Lung (tissue), 11 donors: ENCODE measurements at regions not wholly inside any gene's neighbourhood (a gene's known extent, or its start where the extent isn't known, plus 50 kb on each side); places are given as distances from the start of the nearest gene placed in this dataset.

Source experiments
- ATAC-seq: fragments of 200-7000 bp; cut with Tn5 transposase; one replicate; pipeline ENCODE4 v1.9.1; 2020; ENCODE audit warnings: moderate number of reproducible peaks; ENCODE audit not compliant: insufficient read depth, low FRiP score
- DNase-seq, 3 donors: peaks; one replicate each; pipeline ENCODE4 v3.0.0-alpha.2; 2013 to 2017
- H3K27ac ChIP-seq, 2 donors: one replicate each; pipeline ENCODE4 v1.5.1; 2013; ENCODE audit warnings: mild to moderate bottlenecking in 2 of 2, moderate library complexity in 2 of 2, control low read depth in 1 of 2, inconsistent platforms in 1 of 2, low read depth in 1 of 2, low read length in 1 of 2
- H3K27me3 ChIP-seq, 3 donors: one replicate each; pipeline ENCODE4 v1.5.1; 2013; ENCODE audit warnings: low read length in 2 of 3; ENCODE audit not compliant: control insufficient read depth in 3 of 3, insufficient read depth in 3 of 3
- H3K36me3 ChIP-seq, 4 donors: one replicate each; pipeline ENCODE4 v1.5.1; 2013; ENCODE audit warnings: low read length in 4 of 4, mild to moderate bottlenecking in 1 of 4, moderate library complexity in 1 of 4; ENCODE audit not compliant: control insufficient read depth in 4 of 4, insufficient read depth in 4 of 4
- H3K4me1 ChIP-seq, 5 donors: one replicate each; pipeline ENCODE4 v1.5.1; 2013; ENCODE audit warnings: low read length in 5 of 5, mild to moderate bottlenecking in 2 of 5, moderate library complexity in 1 of 5; ENCODE audit not compliant: control insufficient read depth in 5 of 5, insufficient read depth in 5 of 5
- H3K4me3 ChIP-seq: one replicate; pipeline ENCODE4 v1.5.1; 2013; ENCODE audit warnings: mild to moderate bottlenecking, control low read depth, moderate library complexity
- H3K9ac ChIP-seq, 2 donors: one replicate each; pipeline ENCODE4 v1.5.1; 2013; ENCODE audit warnings: low read length in 2 of 2, control low read depth in 1 of 2; ENCODE audit not compliant: insufficient read depth in 1 of 2
- H3K9me3 ChIP-seq, 4 donors: one replicate each; pipeline ENCODE4 v1.5.1; 2013; ENCODE audit warnings: low read length in 3 of 4, mild to moderate bottlenecking in 1 of 4, moderate library complexity in 1 of 4; ENCODE audit not compliant: control insufficient read depth in 4 of 4, insufficient read depth in 3 of 4
- WGBS, 2 donors: extraction: QIAGEN DNeasy Blood & Tissue Kit; methylation state at CpG; one replicate each; pipeline ENCODE4 v1.1.7; 2013; 5-methylcytosine and 5-hydroxymethylcytosine counted together
- TF ChIP-seq, protein P1 (sequence below): IDR thresholded peaks from 2 replicates; pipeline ENCODE4 v1.5.1; 2012; ENCODE audit warnings: mild to moderate bottlenecking; ENCODE audit errors: control extremely low read depth, extremely low read depth
- donor health status: control.
- donor health status: control.
- donor health status: Bipolar disorder and iron deficiency.
- donor health status: healthy.
- donor health status: DM: yes; HTN: yes; CAD: no.

DNA sequence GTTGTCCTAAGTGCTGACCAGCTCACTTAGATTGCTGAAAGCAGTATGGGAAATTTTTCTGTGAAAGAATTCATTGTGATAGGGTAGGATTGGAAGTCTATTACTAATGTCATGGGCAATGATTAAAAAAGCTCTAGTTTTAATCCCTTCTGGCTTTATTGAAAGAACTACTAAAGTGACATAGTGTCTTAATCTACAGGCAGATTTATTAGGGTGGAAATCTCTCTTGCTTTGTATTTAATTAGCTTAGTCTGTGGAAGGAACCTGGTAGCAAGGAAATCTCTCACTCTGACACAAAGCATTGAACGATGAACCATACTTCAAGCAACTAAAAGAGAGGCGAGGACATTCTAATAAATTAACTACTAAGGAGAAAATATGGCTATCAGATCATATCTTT lies 1029.2 kb upstream of the PCDH20 start:
- no peaks in the 10 kb centered on the region for H3K4me1 ChIP-seq
- TF ChIP-seq, protein P1, sequence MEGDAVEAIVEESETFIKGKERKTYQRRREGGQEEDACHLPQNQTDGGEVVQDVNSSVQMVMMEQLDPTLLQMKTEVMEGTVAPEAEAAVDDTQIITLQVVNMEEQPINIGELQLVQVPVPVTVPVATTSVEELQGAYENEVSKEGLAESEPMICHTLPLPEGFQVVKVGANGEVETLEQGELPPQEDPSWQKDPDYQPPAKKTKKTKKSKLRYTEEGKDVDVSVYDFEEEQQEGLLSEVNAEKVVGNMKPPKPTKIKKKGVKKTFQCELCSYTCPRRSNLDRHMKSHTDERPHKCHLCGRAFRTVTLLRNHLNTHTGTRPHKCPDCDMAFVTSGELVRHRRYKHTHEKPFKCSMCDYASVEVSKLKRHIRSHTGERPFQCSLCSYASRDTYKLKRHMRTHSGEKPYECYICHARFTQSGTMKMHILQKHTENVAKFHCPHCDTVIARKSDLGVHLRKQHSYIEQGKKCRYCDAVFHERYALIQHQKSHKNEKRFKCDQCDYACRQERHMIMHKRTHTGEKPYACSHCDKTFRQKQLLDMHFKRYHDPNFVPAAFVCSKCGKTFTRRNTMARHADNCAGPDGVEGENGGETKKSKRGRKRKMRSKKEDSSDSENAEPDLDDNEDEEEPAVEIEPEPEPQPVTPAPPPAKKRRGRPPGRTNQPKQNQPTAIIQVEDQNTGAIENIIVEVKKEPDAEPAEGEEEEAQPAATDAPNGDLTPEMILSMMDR: no peak

DNA sequence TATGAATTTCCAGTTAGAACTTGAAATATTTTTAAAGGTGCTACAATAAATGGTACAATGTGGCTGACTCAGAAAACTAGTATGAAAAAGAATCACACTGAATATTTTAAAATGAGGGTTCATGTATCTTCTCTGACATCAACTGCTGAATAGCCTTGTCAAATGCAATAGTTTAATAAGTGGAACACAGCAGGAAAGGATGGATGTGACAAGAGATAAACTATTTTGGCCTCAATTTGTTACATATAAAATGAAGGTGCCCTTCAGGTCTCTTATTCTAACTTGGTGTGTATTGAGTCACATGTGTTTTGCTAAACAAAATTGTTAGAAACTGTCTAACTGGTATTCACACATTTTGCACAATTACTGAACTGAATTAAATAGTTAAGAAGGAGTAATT lies 1018.4 kb upstream of the PCDH20 start:
- ATAC-seq: no peak
- Histone ChIP-seq H3K27me3 (no peaks in the 10 kb centered on the region), H3K4me3 (no peak overlapping the region), H3K9me3 (no peaks in the 10 kb centered on the region), H3K4me1 (no peaks in the 10 kb centered on the region), H3K9ac (no peak overlapping the region), H3K27ac (no peak overlapping the region), H3K36me3 (no peaks in the 10 kb centered on the region)
- DNase-seq: no peak
- TF ChIP-seq, protein P1: no peak

More for the DNA sequence above, 1029.2 kb upstream of the PCDH20 start:
- Histone ChIP-seq H3K9ac (no peak overlapping the region), H3K9me3 (no peaks in the 10 kb centered on the region), H3K27ac (no peak overlapping the region), H3K4me3 (no peak overlapping the region), H3K36me3 (no peaks in the 10 kb centered on the region), H3K27me3 (no peaks in the 10 kb centered on the region)
- WGBS, 2 donors: 63 to 88% methylated on average over 2 of the region's 2 CpGs
- ATAC-seq (no peak), DNase-seq (no peak)

DNA sequence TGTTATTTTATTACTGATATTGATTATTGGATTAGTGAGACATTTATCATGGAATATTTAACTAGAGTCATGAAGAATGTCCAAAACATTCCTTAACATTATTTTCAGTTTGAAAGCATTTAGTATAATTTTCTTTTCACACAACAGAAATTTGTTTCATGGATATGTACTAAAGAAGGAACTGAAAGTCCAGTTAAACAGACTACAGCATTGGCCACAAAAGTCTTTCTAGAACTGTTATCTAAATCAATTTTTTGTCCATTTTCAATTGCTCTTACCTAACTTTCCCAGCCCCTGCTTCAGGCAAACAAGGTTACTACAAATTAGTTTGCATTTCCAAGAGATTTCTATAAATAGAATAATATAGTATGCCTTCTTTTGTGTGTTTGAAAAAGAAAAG lies 1018.0 kb upstream of the PCDH20 start:
- no peak overlapping the region for H3K9ac ChIP-seq
- no peak overlapping the region for H3K4me3 ChIP-seq
- H3K9me3 ChIP-seq: no peaks in the 10 kb centered on the region
- H3K36me3 ChIP-seq: no peaks in the 10 kb centered on the region
- no peak for ATAC-seq
- no peaks in the 10 kb centered on the region for H3K27me3 ChIP-seq
- TF ChIP-seq, protein P1: no peak
- DNase-seq: no peak
- no peaks in the 10 kb centered on the region for H3K4me1 ChIP-seq
- H3K27ac ChIP-seq: no peak overlapping the region

DNA sequence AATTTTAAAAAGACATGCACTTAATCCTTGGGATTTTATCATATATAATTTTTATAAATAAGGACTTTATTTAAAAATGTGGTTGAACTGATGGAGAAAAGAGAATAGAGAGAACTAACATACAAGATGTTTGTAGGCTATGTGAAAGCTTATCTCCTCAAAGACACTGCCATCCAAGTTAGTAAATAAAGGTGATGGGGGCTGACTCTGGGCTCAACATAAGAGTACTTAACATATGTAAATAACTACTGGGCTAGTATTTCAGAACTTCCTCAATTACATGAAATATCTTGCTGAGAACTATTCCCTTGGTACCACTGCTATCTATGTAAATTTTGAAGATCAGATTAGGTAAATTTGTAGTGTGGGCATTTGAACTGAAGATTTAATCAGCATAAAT lies 1017.3 kb upstream of the PCDH20 start:
- TF ChIP-seq, protein P1: no peak
- no peaks in the 10 kb centered on the region for H3K4me1 ChIP-seq
- H3K27ac ChIP-seq: no peak overlapping the region
- DNase-seq (no peak), ATAC-seq (no peak)
- no peak overlapping the region for H3K4me3 ChIP-seq
- H3K9ac ChIP-seq: no peak overlapping the region
- H3K27me3 ChIP-seq: no peaks in the 10 kb centered on the region
- H3K9me3 ChIP-seq: no peaks in the 10 kb centered on the region
- H3K36me3 ChIP-seq: no peaks in the 10 kb centered on the region
